Neural crest cell (in vitro differentiated cells): ENCODE measurements at regions not wholly inside any gene's neighbourhood (a gene's known extent, or its start where the extent isn't known, plus 50 kb on each side); places are given as distances from the start of the nearest gene placed in this dataset.

Source experiments
- DNase-seq: peaks from one replicate; pipeline ENCODE4 v3.0.0; 2021; ENCODE audit warnings: low read depth, mixed read lengths, low spot score
- H3K27ac Mint-ChIP-seq: one replicate; pipeline ENCODE4 v1.8.0; 2021; ENCODE audit warnings: mild to moderate bottlenecking, mixed read lengths; ENCODE audit not compliant: unreplicated experiment
- H3K27me3 Mint-ChIP-seq: 2 replicates; pipeline ENCODE4 v1.8.0; 2021; ENCODE audit warnings: low read depth, mild to moderate bottlenecking, mixed read lengths
- H3K36me3 Mint-ChIP-seq: 2 replicates; pipeline ENCODE4 v1.8.0; 2021; ENCODE audit warnings: low read depth, mild to moderate bottlenecking, mixed read lengths
- H3K4me1 Mint-ChIP-seq: 2 replicates; pipeline ENCODE4 v1.8.0; 2021; ENCODE audit warnings: mixed read lengths
- H3K4me3 Mint-ChIP-seq: one replicate; pipeline ENCODE4 v1.8.0; 2021; ENCODE audit warnings: mild to moderate bottlenecking, mixed read lengths
- H3K9me3 Mint-ChIP-seq: 2 replicates; pipeline ENCODE4 v1.8.0; 2021; ENCODE audit warnings: mixed read lengths
- TF ChIP-seq, protein P1 (sequence below): fragments of 200-600 bp; sonication (generic); conservative IDR thresholded peaks from 2 replicates; pipeline ENCODE4 v1.5.0; 2021; ENCODE audit warnings: antibody characterized with exemption, mild to moderate bottlenecking

- Mint-ChIP-seq H3K27me3 (no peaks in the 10 kb centered on the region), H3K27ac (no peak overlapping the region), H3K4me1 (no peaks in the 10 kb centered on the region), H3K9me3 (no peaks in the 10 kb centered on the region), H3K36me3 (no peaks in the 10 kb centered on the region), H3K4me3 (no peak overlapping the region)
- no peak for DNase-seq
- TF ChIP-seq, protein P1, sequence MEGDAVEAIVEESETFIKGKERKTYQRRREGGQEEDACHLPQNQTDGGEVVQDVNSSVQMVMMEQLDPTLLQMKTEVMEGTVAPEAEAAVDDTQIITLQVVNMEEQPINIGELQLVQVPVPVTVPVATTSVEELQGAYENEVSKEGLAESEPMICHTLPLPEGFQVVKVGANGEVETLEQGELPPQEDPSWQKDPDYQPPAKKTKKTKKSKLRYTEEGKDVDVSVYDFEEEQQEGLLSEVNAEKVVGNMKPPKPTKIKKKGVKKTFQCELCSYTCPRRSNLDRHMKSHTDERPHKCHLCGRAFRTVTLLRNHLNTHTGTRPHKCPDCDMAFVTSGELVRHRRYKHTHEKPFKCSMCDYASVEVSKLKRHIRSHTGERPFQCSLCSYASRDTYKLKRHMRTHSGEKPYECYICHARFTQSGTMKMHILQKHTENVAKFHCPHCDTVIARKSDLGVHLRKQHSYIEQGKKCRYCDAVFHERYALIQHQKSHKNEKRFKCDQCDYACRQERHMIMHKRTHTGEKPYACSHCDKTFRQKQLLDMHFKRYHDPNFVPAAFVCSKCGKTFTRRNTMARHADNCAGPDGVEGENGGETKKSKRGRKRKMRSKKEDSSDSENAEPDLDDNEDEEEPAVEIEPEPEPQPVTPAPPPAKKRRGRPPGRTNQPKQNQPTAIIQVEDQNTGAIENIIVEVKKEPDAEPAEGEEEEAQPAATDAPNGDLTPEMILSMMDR = no peak
Measured at GRCh38 chr3:27656790-27657189, 65.3 kb downstream of the EOMES start.

DNA sequence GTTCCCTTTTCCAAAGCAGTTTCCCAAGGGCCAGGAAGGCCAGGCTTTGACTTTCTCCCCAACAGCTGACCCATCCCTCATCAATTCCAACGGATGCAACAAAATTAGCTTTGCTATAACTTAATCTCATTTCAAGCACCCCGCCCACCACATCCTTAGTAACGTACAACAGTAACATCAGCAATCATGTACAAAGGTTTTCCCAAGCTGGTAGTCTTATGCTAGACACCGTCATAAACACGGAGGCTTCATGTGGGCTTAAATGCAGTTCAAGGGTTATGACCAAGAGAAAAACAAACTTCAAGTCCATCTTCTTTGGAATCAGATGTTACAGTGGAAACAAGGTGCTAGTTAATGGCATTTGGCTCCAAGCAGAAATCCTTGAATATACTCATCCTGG lies 66.6 kb downstream of the EOMES start:
- no peaks in the 10 kb centered on the region for H3K36me3 Mint-ChIP-seq
- DNase-seq = no peak
- no peak overlapping the region for H3K27ac Mint-ChIP-seq
- no peaks in the 10 kb centered on the region for H3K27me3 Mint-ChIP-seq
- TF ChIP-seq, protein P1 = no peak
- H3K4me3 Mint-ChIP-seq = no peak overlapping the region
- no peaks in the 10 kb centered on the region for H3K9me3 Mint-ChIP-seq
- H3K4me1 Mint-ChIP-seq = no peaks in the 10 kb centered on the region

- H3K9me3 Mint-ChIP-seq = no peaks in the 10 kb centered on the region
- no peak overlapping the region for H3K27ac Mint-ChIP-seq
Measured at GRCh38 chr3:27653803-27654558, 68.1 kb downstream of the EOMES start.

GRCh38 chr3:27649277-27649676 lies 72.8 kb downstream of the EOMES start:
- Mint-ChIP-seq H3K27ac (no peak overlapping the region), H3K27me3 (no peaks in the 10 kb centered on the region), H3K4me3 (no peak overlapping the region), H3K4me1 (no peaks in the 10 kb centered on the region), H3K36me3 (no peaks in the 10 kb centered on the region), H3K9me3 (no peaks in the 10 kb centered on the region)
- TF ChIP-seq, protein P1 = no peak
- DNase-seq = no peak

More at GRCh38 chr3:27653803-27654558, 68.1 kb downstream of the EOMES start:
- Mint-ChIP-seq H3K36me3 (no peaks in the 10 kb centered on the region), H3K4me1 (no peaks in the 10 kb centered on the region), H3K4me3 (no peak overlapping the region), H3K27me3 (no peaks in the 10 kb centered on the region)
- TF ChIP-seq, protein P1 = no peak
- no peak for DNase-seq

DNA sequence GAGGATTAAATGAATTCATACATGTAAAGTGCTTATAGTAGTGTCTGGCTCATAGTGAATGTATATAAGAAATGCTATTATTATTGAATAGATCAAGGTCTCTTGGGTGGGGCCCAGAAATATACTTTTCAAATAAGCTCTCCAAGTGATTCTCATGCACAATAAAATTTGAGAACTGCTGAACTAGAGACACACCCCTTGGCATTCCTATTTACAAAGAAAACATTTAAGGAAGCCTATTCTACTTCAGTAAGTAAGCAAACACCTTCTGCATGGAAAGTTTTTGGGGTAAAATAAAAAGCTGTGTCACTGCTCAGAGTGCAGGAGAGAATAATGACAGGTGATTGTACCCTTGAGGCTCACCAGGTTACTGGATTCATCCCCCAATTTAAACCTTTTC lies 75.2 kb downstream of the EOMES start:
- H3K27ac Mint-ChIP-seq = no peak overlapping the region
- no peaks in the 10 kb centered on the region for H3K27me3 Mint-ChIP-seq
- no peak for DNase-seq
- no peaks in the 10 kb centered on the region for H3K9me3 Mint-ChIP-seq
- no peaks in the 10 kb centered on the region for H3K36me3 Mint-ChIP-seq
- H3K4me1 Mint-ChIP-seq = no peaks in the 10 kb centered on the region
- H3K4me3 Mint-ChIP-seq = no peak overlapping the region
- TF ChIP-seq, protein P1 = no peak
